H9 (cell line): ENCODE measurements at regions not wholly inside any gene's neighbourhood (a gene's known extent, or its start where the extent isn't known, plus 50 kb on each side); places are given as distances from the start of the nearest gene placed in this dataset.

Source experiments
- DNase-seq: peaks from one replicate; pipeline ENCODE4 v3.0.0-alpha.2; 2017
- H2AFZ ChIP-seq: one replicate; pipeline ENCODE4 v1.6.1; 2013; ENCODE audit warnings: mild to moderate bottlenecking, low read length, control low read depth, moderate library complexity
- H2AK5ac ChIP-seq: 2 replicates; pipeline ENCODE4 v1.6.1; 2013; ENCODE audit warnings: low read length, control low read depth, mixed read lengths; ENCODE audit not compliant: insufficient read length
- H2BK120ac ChIP-seq: one replicate; pipeline ENCODE4 v1.6.1; 2013; ENCODE audit warnings: low read depth, mild to moderate bottlenecking, low read length, control low read depth, inconsistent platforms; ENCODE audit not compliant: poor library complexity, severe bottlenecking
- H2BK12ac ChIP-seq: 2 replicates; pipeline ENCODE4 v1.6.1; 2013; ENCODE audit warnings: low read length, control low read depth, mixed read lengths, low read depth; ENCODE audit not compliant: insufficient read length
- H2BK15ac ChIP-seq: 2 replicates; pipeline ENCODE4 v1.6.1; 2013; ENCODE audit warnings: low read depth, low read length, control low read depth
- H2BK20ac ChIP-seq: one replicate; pipeline ENCODE4 v1.6.1; 2013; ENCODE audit warnings: low read depth, mild to moderate bottlenecking, low read length, control low read depth, inconsistent platforms; ENCODE audit not compliant: poor library complexity, severe bottlenecking
- H2BK5ac ChIP-seq: 2 replicates; pipeline ENCODE4 v1.6.1; 2013; ENCODE audit warnings: low read length, control low read depth, mixed read lengths; ENCODE audit not compliant: insufficient read length
- H3K14ac ChIP-seq: 2 replicates; pipeline ENCODE4 v1.6.1; 2013; ENCODE audit warnings: low read length, control low read depth; ENCODE audit not compliant: insufficient read depth
- H3K18ac ChIP-seq: 2 replicates; pipeline ENCODE4 v1.6.1; 2013; ENCODE audit warnings: low read depth, mild to moderate bottlenecking, mixed read lengths, low read length, control low read depth; ENCODE audit not compliant: insufficient read length
- H3K23ac ChIP-seq: 2 replicates; pipeline ENCODE4 v1.6.1; 2013; ENCODE audit warnings: low read length, control low read depth, mixed read lengths, low read depth; ENCODE audit not compliant: insufficient read length
- H3K23me2 ChIP-seq: 2 replicates; pipeline ENCODE4 v1.6.1; 2013; ENCODE audit warnings: low read depth, mild to moderate bottlenecking, mixed read lengths, low read length, control low read depth; ENCODE audit not compliant: insufficient read length, poor library complexity, severe bottlenecking
- H3K27ac ChIP-seq: 2 replicates; pipeline ENCODE4 v1.5.1; 2013; ENCODE audit warnings: low read length, control low read depth, mixed read lengths, low read depth; ENCODE audit not compliant: insufficient read length
- H3K27me3 ChIP-seq: 2 replicates; pipeline ENCODE4 v1.6.1; 2013; ENCODE audit warnings: low read length, control low read depth, inconsistent platforms; ENCODE audit not compliant: insufficient read depth
- H3K4ac ChIP-seq: 2 replicates; pipeline ENCODE4 v1.6.1; 2013; ENCODE audit warnings: low read depth, mild to moderate bottlenecking, control low read depth, inconsistent platforms, low read length, moderate library complexity
- H3K4me1 ChIP-seq: 2 replicates; pipeline ENCODE4 v1.6.1; 2013; ENCODE audit warnings: low read length, control low read depth, inconsistent platforms; ENCODE audit not compliant: insufficient read depth
- H3K4me2 ChIP-seq: 2 replicates; pipeline ENCODE4 v1.6.1; 2013; ENCODE audit warnings: low read length, control low read depth, mixed read lengths; ENCODE audit not compliant: insufficient read length, insufficient read depth
- H3K56ac ChIP-seq: 2 replicates; pipeline ENCODE4 v1.6.1; 2013; ENCODE audit warnings: low read depth, mild to moderate bottlenecking, mixed read lengths, low read length, control low read depth; ENCODE audit not compliant: insufficient read length
- H3K79me1 ChIP-seq: 2 replicates; pipeline ENCODE4 v1.6.1; 2013; ENCODE audit warnings: low read depth, mild to moderate bottlenecking, moderate library complexity, low read length, control low read depth, inconsistent platforms; ENCODE audit not compliant: insufficient read depth, poor library complexity, severe bottlenecking
- H3K79me2 ChIP-seq: 2 replicates; pipeline ENCODE4 v1.6.1; 2013; ENCODE audit warnings: low read length, control low read depth, inconsistent platforms; ENCODE audit not compliant: insufficient read depth
- H3K9ac ChIP-seq: 2 replicates; pipeline ENCODE4 v1.6.1; 2013; ENCODE audit warnings: low read length, control low read depth, mixed read lengths; ENCODE audit not compliant: insufficient read length; ENCODE audit errors: extremely low read depth
- H3K9me3 ChIP-seq: one replicate; pipeline ENCODE4 v1.6.1; 2013; ENCODE audit warnings: low read depth, low read length, inconsistent platforms; ENCODE audit not compliant: control insufficient read depth
- H3T11ph ChIP-seq: one replicate; pipeline ENCODE4 v1.6.1; 2013; ENCODE audit warnings: mild to moderate bottlenecking, low read length, control low read depth, inconsistent platforms
- H4K20me1 ChIP-seq: one replicate; pipeline ENCODE4 v1.6.1; 2013; ENCODE audit not compliant: control insufficient read depth, insufficient read length, insufficient read depth
- H4K5ac ChIP-seq: 2 replicates; pipeline ENCODE4 v1.6.1; 2013; ENCODE audit warnings: low read depth, mild to moderate bottlenecking, mixed read lengths, low read length, control low read depth; ENCODE audit not compliant: insufficient read length
- H4K8ac ChIP-seq: replicated peaks from 2 replicates; pipeline ENCODE4 v1.6.1; 2013; ENCODE audit warnings: low read length, control low read depth, mixed read lengths, low read depth; ENCODE audit not compliant: insufficient read length
- H4K91ac ChIP-seq: 2 replicates; pipeline ENCODE4 v1.6.1; 2013; ENCODE audit warnings: low read depth, mild to moderate bottlenecking, moderate library complexity, mixed read lengths, low read length, control low read depth; ENCODE audit not compliant: insufficient read length
- H3K27ac Mint-ChIP-seq, 3 experiments: 2 replicates in 2 of 3; 3 replicates in 1 of 3; pipeline ENCODE4 v1.8.0; 2020 to 2021; ENCODE audit warnings: mixed read lengths in 3 of 3, mild to moderate bottlenecking in 1 of 3, moderate library complexity in 1 of 3
- H3K27me3 Mint-ChIP-seq: 2 replicates; pipeline ENCODE4 v1.8.0; 2021; ENCODE audit warnings: low read depth, mild to moderate bottlenecking, moderate library complexity, mixed read lengths
- H3K36me3 Mint-ChIP-seq, 3 experiments: 2 replicates in 2 of 3; 3 replicates in 1 of 3; pipeline ENCODE4 v1.8.0; 2020 to 2021; ENCODE audit warnings: low read depth in 3 of 3, mixed read lengths in 3 of 3; ENCODE audit not compliant: insufficient read depth in 1 of 3
- H3K4me1 Mint-ChIP-seq, 2 experiments: 2 replicates each; pipeline ENCODE4 v1.8.0; 2020; ENCODE audit warnings: mixed read lengths in 2 of 2
- H3K4me3 Mint-ChIP-seq, 2 experiments: 2 replicates in 1 of 2; 3 replicates in 1 of 2; pipeline ENCODE4 v1.8.0; 2020 to 2021; ENCODE audit warnings: mild to moderate bottlenecking in 2 of 2, mixed read lengths in 2 of 2, moderate library complexity in 1 of 2
- H3K9me3 Mint-ChIP-seq, 2 experiments: 2 replicates in 1 of 2; 3 replicates in 1 of 2; pipeline ENCODE4 v1.8.0; 2020; ENCODE audit warnings: mild to moderate bottlenecking in 2 of 2, mixed read lengths in 2 of 2, moderate library complexity in 1 of 2
- CTCF ChIP-seq: fragments of 200-600 bp; sonication (generic); conservative IDR thresholded peaks from 3 replicates; pipeline ENCODE4 v1.8.0; 2021; ENCODE audit warnings: antibody characterized with exemption, mild to moderate bottlenecking
- WGBS: extraction: QIAGEN DNeasy Blood & Tissue Kit; methylation state at CpG from one replicate; pipeline ENCODE4 v1.1.7; 2013; ENCODE audit warnings: missing lambda C conversion rate, low lambda C conversion rate, mixed read lengths; ENCODE audit not compliant: insufficient read length; ENCODE audit errors: extremely low coverage; 5-methylcytosine and 5-hydroxymethylcytosine counted together

- DNase-seq, result no peak
- Histone ChIP-seq H4K91ac (no peak overlapping the region), H3K27ac (no peak overlapping the region), H3K23me2 (no peaks in the 10 kb centered on the region), H3K4ac (no peak overlapping the region), H2BK12ac (no peak overlapping the region), H3K14ac (no peak overlapping the region), H3K4me1 (no peaks in the 10 kb centered on the region), H2BK5ac (no peak overlapping the region), H2BK15ac (no peak overlapping the region), H3T11ph (no peak overlapping the region), H3K79me1 (no peaks in the 10 kb centered on the region), H3K9me3 (no peaks in the 10 kb centered on the region), H3K9ac (no peak overlapping the region), H3K27me3 (no peaks in the 10 kb centered on the region), H2BK20ac (no peak overlapping the region), H4K20me1 (no peaks in the 10 kb centered on the region), H3K23ac (no peak overlapping the region), H4K5ac (no peak overlapping the region), H2AK5ac (no peak overlapping the region), H3K56ac (no peak overlapping the region), H2AFZ (no peak overlapping the region), H3K79me2 (no peaks in the 10 kb centered on the region), H4K8ac (no peak overlapping the region), H3K18ac (no peak overlapping the region), H3K4me2 (no peak overlapping the region), H2BK120ac (no peak overlapping the region)
- TF ChIP-seq CTCF, result no peak
- no peak overlapping the region for H3K4me3 Mint-ChIP-seq
- no peak overlapping the region for H3K27ac Mint-ChIP-seq
- WGBS, result no CpG with 5 or more reads among the region's 2 CpGs
- peaks cover 0 to 4% of the 10 kb centered on the region in 2 experiments; a peak in 1 of 5 replicates for H3K9me3 Mint-ChIP-seq
- peaks cover 0 to 4% of the 10 kb centered on the region in 2 experiments; a peak in 2 of 4 replicates for H3K4me1 Mint-ChIP-seq
- H3K36me3 Mint-ChIP-seq, result no peaks in the 10 kb centered on the region
- H3K27me3 Mint-ChIP-seq, result no peaks in the 10 kb centered on the region; the same call in 1 of the 2 replicates
Measured at GRCh38 chr2:15700131-15700530, 108.5 kb downstream of the DDX1 start.
